ENCODE measurements at regions not wholly inside any gene's neighbourhood (a gene's known extent, or its start where the extent isn't known, plus 50 kb on each side); places are given as distances from the start of the nearest gene placed in this dataset.

DNA sequence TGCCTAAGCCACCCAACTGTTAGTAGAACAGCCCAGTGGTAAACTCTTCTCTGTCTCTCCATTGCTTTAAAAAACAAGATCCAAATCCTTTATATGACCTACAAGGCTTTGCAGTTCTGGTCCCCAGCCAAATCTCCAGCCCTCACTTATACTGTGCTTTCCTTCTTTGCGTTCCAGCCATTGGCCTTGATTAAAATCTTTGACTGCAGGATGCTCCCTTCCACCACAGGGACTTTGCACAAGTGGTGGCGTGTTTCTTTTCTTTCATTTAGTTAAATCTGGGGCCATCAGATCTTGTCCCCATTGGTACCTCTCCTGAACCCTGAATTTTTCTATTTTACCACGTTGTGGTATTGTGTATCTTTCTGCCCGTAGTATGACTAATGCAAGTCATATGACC lies 183.7 kb downstream of the VRK1 start:
- no peak for DNase-seq

DNA sequence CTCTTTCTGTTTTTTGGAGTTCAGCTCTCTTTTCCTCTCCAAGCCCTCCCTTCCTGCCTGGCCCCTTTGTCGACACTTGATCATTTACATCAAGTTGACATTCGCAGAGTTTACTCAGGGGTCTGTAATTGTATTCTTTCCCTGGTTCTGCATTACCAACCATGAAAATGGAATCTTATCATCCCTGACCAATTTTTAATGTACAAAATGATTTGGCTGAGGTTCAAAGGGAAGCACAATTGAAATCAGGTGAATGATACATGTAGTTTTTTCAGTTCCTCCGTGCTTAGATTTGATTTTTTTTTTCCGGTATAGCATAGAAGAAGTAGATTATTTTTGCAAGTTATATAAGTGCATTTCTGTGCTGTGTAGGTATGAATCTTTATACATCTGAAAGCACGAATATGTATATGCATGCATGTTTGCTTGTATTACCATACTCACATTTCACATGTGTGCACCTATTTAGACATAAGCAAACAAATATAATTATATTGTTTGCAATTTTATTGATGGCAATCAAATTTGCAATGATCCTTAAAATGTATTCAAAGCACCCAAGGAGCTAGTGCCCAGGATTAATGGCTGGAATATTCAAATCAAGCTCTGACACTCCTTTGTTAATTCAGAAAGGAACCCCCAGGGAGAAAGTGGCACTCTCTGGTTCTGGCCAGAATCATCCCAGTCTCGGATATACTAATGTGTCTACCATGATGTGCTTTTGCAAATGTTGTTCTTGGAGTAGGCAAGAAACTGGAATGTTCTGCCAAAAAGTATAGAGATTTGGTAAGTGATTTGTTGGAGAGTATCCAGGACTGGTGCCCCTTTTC lies 189.3 kb downstream of the VRK1 start:
- DNase-seq = no peak

DNA sequence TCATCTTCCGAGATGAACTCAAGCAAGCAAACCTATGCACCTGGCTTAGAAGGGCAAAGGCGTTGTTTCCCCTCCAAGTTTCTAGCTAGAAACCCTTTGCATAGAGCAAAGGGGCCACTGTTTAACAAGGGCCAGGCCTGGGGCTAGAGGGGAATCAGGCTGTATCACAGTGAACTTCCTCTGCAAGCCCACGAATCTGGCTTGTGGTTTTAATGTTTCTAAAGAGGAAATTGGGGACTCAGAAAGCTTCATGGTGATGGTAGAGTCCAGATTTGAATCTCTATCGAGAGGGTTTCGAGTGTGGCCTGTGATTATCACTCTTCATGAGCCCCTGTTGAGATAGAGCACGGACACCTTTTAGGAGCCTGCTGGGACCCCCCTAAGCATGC lies 189.9 kb downstream of the VRK1 start:
- peak in 2 of 4 experiments; percentile 39 to 57 for DNase-seq

DNA sequence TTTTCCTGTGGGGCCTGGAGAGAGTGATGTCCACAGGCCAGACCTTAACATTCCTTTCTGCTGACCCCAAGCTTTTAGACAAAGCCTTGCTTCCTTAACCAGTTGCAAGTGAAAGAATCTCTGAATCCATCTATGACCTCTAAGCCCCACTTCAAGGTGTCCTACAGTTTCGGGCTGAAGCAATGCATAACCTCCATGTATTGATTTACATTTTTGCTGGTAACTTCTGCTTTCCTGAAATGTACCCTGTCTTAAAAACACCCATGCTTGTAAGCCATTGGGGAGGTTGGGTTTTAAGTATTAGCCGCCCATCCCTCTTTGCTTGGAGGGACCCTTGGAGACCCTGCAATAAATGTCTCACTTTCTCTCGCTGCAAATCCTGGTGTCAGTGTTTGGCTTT lies 190.6 kb downstream of the VRK1 start:
- DNase-seq = no peak

DNA sequence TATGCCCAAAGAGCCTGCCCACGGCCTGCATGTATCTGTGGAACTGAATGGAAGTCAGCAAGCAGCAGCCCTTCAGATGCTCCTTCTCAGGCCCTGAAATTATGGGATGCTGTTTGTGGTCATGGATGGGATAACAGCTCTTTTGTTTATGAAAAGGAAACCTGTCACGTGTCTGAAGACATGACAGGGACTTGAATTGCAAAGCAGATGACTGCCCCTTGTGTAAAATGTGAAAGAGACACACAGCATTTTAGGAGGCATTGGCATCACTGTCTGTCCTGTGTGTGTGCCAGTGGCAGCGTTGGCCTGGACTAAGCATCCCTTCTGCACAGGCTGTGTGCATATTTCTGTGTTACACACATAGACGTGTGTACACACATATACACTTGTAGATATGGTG lies 192.1 kb downstream of the VRK1 start:
- no peak for DNase-seq

DNA sequence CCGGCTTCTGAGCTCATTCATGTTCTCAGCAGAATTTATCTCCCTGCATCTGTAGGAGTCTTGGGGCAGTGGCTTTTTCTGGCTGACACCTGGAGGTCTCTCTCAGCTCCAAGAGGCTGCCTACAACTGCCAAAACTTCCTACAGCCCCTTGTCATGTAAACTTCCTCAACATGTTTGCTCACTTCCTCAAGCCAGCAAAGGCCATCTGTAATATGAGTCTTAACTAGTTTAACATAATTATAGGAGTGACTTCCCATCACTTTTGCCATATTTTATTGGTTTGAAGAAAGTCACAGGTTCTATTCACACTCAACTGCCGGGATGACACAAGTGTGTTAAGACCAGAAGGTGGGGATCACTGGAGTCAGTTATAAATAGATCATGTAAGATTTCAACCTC lies 194.0 kb downstream of the VRK1 start:
- peak in 1 of 4 experiments; percentile 47 for DNase-seq

DNA sequence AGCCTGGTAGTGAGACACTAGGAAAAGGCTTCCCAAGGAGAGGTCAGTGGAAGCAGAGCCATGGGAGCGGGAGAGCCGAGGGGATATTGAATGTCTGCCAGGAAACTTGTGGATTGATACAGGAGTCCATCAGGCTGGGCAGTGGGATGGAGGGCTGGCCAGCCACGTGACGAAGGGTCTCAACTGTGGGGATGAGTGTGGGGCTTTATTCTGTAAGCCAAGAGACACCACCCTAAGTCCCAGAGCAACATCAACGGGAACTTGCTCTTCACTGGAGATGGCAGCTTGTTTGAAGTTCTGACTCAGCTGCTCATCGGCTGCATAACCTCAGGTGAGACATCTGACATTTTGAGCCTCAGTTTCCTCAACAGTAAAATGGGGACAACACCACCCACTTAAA lies 197.8 kb downstream of the VRK1 start:
- DNase-seq = no peak

DNA sequence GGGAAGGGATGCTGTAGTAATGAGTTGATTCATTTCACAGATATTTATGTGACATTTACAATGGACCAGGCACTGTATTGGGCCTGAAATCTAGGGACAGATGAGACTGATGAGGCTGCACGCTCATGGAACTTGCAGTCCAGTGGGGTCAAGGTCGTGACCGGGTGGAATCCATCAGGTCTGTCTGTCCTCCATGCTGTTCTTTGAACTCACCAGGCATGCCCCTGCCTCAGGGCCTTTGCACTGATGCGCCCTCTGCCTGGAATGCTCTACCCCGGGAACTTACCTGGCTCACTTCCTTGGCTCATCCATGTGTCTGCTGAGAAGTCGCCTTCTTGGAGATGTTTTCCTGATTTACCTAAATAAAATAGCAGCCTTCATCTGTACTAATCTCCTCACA lies 200.1 kb downstream of the VRK1 start:
- no peak for DNase-seq

DNA sequence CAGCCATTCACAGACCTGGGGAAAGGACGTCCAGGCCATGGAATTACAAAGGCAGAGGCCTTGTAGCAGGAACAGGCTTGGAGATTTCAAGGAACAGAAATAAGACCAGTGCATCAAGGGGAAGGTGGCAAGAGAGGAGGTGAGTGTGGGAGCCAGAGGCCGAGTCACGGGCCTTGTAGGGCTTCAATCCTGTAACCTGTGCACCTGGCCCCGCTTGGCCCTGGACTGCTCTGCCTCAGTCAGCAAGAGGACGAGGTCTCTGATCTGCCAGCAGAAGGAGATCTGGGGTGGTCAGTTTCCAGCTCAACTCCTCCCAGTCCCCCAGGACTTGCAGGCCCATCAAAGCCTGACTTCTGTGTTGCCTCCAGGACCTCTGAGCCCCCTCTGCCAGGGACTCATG lies 200.8 kb downstream of the VRK1 start:
- no peak for DNase-seq

DNA sequence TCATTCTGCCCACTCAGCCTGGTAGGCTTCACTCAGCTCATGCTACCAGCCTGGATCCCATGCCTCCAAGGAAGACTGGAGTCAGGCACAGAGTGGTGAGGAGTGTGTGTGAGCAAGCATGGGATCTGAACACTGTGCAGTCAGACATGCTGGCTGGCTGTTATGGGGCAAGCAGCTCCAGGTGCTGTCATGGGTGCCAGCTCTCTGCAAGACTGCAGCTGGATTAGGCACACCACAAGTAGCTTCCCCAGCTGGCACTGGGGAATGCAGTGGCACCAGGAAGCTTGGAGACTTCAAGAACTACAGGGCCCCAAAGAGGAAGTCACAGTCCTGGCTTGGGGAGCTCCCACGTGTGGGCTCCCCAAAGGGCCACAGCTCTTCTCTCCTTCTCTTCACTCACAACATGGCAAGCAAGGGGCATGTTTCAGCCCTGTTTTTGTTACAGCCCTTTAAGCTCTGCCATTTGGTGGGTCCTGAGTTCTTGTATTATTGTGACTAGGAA lies 202.5 kb downstream of the VRK1 start:
- DNase-seq = peak in 3 of 4 experiments; percentile 16 to 33 (median 30)

DNA sequence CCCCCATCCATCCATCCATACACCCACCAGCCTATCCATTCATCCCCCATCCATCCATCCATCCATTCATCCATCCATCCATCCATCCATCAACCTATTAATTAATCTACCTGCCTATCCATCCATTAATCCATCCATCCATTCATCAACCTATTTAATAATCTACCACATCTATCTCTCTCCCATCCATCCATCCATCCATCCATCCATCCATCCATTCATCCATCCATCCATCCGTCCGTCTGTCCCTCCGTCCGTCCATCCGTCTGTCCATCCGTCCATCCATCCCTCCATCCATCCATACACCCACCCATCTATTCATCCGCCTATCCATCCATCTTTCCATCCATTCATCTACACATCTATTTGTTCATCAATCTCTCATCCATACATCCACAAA lies 205.3 kb downstream of the VRK1 start:
- DNase-seq = no peak

DNA sequence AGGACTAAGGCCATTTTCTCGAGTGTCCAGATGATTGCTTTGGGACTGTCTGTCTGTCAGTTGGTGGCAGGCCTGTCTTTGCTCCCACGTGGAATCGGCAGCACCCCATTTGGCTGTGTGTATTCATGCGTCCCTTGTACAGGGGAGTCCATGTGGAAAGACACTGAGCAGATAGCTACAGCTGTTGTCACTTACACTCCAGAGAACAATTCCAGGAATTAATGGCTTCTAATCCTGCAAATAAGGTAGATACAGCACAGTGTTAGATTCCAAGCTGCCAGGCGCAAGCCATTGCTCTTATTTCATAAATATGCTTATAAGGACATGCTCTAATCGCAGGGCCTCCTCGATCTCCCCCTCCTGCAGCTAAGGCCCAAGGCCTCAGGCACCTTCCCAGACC lies 208.8 kb downstream of the VRK1 start:
- no peak for DNase-seq

DNA sequence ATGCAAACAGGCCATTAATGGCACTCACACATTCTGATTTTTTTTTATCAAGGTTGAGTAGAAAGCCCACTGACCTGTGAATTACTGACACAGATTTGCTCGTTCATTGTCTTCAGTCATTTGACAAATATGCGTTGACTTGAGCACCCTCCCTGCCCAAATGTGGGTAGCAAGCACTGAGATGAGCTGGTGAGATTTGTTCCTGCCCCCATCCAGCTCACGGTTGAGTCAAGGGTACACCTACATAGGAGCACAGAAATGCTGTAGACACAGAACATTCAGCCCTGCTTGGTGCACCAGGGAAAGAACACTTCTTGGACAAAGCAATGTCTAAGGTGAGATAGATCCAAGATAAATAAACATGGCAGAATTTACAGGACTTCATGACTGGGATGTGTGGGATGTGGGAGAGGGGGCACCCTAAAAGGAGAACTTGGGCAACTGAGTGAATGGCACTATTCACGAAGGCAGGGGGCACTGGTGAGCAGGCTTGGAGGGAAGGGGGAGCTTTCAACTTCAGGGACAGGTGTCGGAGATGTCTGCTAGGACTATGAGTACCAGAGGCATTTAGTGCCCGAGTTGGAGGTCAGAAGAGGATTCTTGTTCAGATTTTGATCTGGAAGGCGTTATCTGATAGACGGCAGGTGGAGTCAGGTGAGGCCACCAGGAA lies 213.4 kb downstream of the VRK1 start:
- DNase-seq = peak in 1 of 4 experiments; percentile 4

DNA sequence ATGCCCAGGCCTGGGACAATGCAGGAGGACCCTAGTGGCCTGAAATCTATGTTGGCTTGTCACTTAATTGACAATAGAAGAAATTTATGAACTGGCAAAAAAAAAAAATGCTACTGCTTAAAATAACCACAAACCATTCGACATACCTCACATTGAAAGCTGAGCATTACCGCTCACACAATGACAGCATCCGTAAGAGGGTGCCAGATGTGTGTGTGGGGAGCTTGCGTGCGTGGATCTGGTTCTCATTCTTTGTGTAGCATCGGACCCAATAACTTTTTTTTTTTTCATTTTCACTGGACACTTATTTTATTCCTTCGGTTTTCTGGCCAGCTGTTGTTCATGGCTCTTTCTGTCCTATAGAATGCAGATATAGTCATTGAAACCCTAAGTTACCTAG lies 216.7 kb downstream of the VRK1 start:
- no peak for DNase-seq

DNA sequence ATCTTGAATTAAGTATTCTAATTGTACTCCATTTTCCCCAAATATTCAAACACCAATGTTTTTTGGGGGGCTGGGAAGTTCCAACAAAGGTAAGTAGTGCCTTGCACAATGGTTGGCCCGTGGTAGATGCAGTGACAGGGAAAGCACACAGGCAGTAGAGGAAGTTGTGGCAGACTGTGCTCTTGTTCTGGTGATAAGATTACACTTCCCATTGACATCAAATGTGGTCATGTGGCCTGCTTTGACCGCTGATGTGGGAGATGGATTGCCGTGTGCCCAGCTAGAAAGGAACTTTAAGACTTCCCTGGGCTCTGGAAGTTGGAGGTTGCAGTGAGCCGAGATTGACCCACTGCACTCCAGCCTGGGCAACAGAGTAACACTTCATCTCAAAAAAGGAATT lies 223.8 kb downstream of the VRK1 start:
- DNase-seq = peak; percentile 58 to 75 (median 72)

DNA sequence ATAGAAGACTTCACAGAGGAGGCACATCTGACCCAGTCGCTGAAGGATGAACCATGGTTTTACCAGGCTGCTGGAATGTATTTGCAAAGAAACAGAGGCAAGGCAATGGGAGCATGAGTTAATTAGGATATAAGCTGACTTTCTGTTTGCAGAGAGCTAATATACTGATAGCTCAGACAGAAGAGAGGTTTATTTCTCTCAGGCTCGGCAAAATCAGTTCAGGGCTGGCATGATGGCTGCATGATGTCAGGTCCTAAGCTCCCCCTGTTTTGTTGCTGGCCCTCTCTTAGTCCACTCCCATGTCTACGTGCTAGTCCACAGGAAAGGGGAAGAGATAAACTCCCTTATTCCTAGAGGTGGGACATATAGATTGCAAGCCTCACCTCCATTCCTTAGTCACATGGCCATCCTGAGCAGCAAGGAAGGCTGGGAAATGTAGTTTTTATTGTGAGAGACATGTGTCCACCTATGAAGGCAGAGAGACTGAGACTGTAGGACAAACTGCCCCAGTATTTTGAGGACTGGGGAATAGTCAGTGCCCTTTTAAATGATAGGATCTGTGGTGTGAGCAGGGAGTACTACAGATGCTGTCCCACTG lies 224.5 kb downstream of the VRK1 start:
- DNase-seq = no peak

DNA sequence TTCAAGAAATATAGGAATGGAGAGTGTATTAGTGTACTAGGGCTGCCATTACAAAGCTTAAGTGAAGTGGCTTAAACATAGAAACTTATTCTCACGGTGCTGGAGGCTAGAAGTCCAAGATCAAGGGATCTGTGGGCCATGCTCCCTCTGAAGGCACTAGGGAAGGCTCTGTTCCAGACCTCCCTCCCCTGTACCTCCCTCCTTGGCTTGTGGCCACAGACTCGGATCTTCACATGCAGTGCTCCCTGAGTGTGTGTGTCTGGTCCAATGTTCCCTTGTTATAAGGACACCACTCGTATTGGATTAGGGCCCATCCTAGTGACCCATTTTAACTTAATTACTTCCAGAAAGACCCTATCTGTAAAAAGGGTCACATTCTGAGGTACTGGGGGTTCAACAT lies 225.6 kb downstream of the VRK1 start:
- DNase-seq = no peak

DNA sequence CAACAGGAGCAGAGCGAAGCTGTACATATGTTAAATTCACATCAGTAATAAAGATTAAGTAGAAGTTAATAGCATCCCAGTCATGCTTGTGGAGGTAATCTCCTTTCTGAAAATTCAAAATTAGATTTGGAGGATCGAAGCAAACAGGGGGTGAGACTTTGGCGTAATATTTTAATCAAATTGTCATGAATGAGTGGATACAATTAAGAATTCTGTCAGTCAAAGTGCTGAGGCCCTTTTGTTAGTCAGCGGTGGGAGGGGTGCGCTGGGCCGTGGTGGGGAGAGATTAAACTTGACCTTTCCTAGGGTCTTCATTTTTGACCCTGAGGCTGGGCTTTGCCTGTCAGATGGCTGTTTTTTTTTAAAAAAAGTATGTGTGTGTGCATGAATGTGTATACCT lies 226.7 kb downstream of the VRK1 start:
- DNase-seq = no peak

DNA sequence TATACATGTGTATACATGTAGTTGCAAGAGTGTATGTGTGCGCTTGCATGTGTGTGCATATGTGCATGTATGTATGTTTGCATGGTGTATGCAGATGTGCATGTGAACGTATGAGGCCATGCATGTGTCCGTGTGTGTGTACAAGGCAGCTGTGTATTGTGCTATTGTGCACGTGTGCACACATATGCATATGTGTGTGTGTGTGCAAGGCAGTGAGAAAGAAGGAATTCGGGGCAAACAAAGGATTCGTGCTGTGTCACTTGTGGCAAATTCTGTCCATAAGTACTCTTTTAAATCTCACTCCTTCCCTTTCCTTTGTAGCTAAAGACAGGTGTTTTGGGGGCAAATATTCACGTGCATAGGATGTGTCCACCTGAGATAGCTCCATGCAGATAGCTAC lies 227.1 kb downstream of the VRK1 start:
- no peak for DNase-seq

DNA sequence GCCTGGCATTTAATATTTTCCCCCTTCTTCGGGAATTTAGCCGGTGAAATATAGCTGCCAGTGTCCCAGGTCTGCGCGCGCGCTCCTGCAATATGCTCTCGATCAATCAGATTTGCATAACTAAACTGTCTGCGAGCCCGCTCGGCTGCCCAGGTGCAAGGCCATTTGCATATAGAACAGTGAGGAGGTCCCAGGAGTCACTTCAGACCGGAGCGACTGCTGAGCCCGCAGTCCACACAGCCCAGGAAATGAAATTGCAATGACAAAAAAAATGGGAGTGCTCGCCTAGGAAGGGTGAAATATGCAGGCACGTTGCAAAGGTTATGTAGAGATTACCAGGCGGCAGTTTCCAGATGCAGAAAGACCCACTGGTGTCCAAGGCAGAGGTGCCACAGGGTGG lies 228.5 kb downstream of the VRK1 start:
- DNase-seq = no peak

DNA sequence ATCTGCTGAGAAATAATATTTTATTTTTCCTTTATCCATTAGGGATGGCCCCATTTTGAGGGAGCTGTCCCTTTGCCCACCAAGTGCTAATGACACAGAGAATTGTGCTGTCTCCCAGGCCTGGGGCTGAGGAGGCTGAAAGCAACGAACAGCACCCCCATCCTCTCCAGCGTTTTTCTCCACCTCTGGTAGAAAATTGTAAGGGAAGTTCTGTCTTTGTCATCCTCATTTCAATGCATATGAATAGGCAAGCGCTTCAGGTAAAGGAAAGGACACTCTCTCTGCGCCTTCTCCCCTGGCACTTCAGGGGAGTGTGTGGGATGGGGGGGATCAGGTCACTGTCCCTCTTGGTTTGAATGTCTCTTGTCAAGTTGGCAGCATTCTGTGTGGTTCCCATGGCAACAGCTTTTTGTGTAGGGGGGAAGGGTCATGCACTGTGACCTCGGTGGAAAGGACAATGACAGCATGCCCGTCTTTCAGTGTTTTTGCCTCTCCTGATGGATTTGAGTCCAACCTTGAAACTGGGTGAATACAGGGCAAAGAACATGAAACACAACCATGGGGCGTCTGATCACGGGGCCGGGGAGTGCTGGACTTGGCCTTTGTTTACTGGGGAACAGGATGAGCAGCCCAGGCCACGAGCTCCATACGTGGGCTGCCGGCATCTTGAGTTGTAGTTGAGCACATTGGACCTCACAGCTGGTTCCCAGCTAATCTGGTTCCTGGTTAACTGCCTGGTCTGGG lies 230.2 kb downstream of the VRK1 start:
- DNase-seq = no peak

DNA sequence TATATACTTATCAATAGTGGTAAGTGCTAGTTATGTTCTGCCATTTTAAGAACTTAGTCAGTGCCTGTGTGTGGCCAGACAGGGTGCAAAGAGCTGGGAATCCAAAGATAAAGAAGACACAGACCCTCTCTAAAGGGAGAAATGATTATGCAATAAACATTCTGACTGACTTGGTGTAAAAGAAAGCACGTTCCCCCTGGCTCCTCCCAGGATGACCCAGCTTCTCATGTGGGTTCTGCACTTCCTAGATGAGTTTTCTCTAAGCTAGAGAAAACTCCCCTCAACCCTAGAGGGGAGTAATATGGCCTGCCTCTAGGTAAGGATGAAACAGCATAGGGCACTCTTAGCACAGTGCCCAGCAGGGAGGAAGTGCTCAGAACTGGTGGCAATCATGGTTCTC lies 231.2 kb downstream of the VRK1 start:
- peak in 3 of 4 experiments; percentile 3 to 16 (median 5) for DNase-seq

DNA sequence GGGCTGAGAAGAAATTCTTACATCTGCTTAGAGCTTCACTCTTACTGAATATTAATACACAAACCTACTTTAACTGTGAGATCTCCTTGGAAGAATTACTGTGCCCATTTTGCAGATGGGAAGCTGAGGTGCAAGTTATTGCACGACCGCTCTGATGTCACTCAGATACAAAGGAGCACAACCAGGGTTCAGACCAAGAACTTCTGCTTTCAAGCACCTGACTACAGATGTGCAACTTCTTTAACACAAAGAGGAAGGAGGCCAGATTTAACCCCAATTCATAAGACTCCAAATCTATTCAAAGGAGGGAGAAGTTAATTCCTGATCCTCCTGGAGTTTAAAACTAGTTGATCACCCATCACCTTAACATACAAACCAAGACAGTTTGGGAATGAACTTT lies 232.6 kb downstream of the VRK1 start:
- DNase-seq = peak in 2 of 4 experiments; percentile 10 to 24
